AG04450 (cell line): ENCODE measurements at regions not wholly inside any gene's neighbourhood (a gene's known extent, or its start where the extent isn't known, plus 50 kb on each side); places are given as distances from the start of the nearest gene placed in this dataset.

Source experiments
- CTCF ChIA-PET: fragments of 300-600, 350-600 bp; formaldehyde crosslinking; extraction: SDS; loops from one replicate; lab custom pipeline; 2022; ENCODE audit warnings: antibody characterized with exemption, inconsistent platforms; lab: Charles Lee
- POLR2A ChIA-PET: fragments of 350-600 bp; formaldehyde crosslinking; extraction: SDS; loops from one replicate; lab custom pipeline; 2021; ENCODE audit warnings: antibody characterized with exemption, inconsistent platforms; lab: Yijun Ruan, JAX
- DNase-seq: peaks from one replicate; pipeline ENCODE4 v3.0.0-alpha.2; 2011; ENCODE audit warnings: low read depth, low spot score
- H3K27ac ChIP-seq: one replicate; pipeline ENCODE4 v1.5.1; 2012; ENCODE audit warnings: low read depth, low read length, control low read depth
- H3K27me3 ChIP-seq: one replicate; pipeline ENCODE4 v1.6.0; 2012; ENCODE audit warnings: low read length; ENCODE audit not compliant: control insufficient read depth, insufficient read depth
- H3K4me3 ChIP-seq: 2 replicates; pipeline ENCODE4 v1.5.1; 2011; ENCODE audit warnings: mild to moderate bottlenecking, low read depth, low read length, control low read depth
- H3K9me3 ChIP-seq: 2 replicates; pipeline ENCODE4 v1.5.1; 2012; ENCODE audit warnings: low read length; ENCODE audit not compliant: control insufficient read depth, insufficient read depth
- CTCF ChIP-seq: IDR thresholded peaks from 2 replicates; pipeline ENCODE4 v1.5.1; 2011; ENCODE audit warnings: low read depth, low read length, control low read depth, inconsistent platforms

DNA sequence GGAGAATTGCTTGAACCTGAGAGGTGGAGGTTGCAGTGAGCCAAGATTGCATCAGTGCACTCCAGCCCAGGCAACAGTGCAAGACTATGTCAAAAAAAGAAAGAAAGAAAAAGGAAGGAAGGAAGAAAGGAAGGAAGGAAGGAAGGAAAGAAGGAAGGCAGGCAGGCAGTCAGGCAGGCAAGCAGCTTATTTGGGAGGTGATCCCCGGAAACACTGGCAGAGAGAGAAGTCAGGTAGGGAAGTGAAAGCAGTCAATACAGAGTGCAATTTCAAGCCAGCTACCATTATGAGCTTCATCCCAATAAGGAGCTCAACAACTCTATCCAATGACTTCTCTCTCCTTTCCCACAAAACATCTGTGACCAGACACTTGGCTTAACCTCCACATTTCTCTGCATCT is 83.0 kb upstream of the TBC1D3K start:
- H3K27me3 ChIP-seq: peaks cover 13% of the 10 kb centered on the region
- no peak overlapping the region for H3K27ac ChIP-seq
- no peak for TF ChIP-seq CTCF
- H3K4me3 ChIP-seq: no peak overlapping the region
- DNase-seq: no peak
- ChIA-PET CTCF (interaction anchor here (1.1 kb wide), 1 partner anchor 468 kb away, joined by 3 read pairs; no protein-coding TSS in a partner anchor), POLR2A (no interaction called here)
- no peaks in the 10 kb centered on the region for H3K9me3 ChIP-seq

DNA sequence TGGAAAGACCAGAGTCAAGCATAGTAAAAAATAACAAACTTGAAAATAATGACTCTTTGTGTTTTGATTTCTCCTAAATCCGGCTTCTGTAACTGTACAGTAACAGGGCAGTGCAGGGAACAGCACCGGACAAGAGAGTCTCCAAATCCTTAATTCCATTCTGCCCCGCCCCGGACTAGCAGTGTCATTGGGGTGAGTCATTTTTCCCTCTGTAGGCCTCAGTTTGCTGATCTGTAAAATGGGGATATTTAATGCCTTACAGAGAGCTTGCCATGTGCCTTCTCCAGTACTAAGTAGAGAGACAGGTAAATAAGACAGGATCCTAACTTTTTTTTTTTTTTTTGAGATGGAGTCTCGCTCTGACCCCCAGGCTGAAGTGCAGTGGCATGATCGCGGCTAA is 83.6 kb upstream of the TBC1D3K start:
- ChIA-PET POLR2A (no interaction called here), CTCF (interaction anchor here (1.1 kb wide), 1 partner anchor 467 kb away, joined by 3 read pairs; no protein-coding TSS in a partner anchor)
- peaks cover 16% of the 10 kb centered on the region for H3K27me3 ChIP-seq

DNA sequence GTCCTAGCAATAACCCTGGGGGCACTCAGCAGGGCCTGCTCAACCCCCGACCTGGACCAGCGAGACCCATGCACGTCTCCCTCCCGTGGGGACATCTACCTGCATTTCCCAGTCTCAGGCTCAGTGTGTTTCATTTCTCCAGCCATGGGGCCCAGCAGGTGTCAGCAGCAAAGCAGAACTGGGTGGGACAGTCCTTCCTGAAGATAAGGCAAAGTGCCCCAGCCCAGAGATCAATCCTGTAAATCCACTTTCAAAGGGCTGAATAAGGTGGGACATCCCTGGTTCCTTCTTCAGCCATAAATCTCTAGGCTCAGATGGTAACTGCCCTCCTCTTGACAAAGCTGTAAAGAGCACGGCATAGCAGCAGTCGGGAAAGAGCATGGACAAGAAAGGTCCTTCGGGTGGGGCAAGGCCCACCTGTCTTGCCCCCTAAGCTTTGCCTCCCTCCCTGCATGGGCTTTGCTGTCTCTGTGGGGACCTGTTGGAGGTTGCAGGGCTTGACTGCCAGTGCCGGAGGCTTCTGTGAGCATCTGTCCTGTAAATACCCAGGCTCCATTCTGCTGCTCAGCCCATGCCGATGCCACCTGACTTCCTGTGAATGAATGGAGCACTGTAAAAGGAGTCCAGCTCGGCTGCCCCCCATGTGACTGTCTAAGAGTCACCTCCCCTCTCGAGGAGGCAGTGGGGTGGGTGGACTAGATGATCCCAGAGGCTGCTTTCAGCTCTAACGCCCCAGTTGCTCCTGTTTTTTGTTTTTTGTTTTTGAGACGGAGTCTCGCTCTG is 84.8 kb upstream of the TBC1D3K start:
- POLR2A ChIA-PET: no interaction called here
- Histone ChIP-seq H3K9me3 (no peaks in the 10 kb centered on the region), H3K4me3 (no peak overlapping the region), H3K27me3 (peaks cover 18% of the 10 kb centered on the region), H3K27ac (no peak overlapping the region)
- DNase-seq: no peak
- CTCF ChIA-PET: no interaction called here
- TF ChIP-seq CTCF: no peak

More for the DNA sequence above, 83.6 kb upstream of the TBC1D3K start:
- DNase-seq: no peak
- Histone ChIP-seq H3K9me3 (no peaks in the 10 kb centered on the region), H3K4me3 (no peak overlapping the region), H3K27ac (no peak overlapping the region)
- no peak for TF ChIP-seq CTCF

DNA sequence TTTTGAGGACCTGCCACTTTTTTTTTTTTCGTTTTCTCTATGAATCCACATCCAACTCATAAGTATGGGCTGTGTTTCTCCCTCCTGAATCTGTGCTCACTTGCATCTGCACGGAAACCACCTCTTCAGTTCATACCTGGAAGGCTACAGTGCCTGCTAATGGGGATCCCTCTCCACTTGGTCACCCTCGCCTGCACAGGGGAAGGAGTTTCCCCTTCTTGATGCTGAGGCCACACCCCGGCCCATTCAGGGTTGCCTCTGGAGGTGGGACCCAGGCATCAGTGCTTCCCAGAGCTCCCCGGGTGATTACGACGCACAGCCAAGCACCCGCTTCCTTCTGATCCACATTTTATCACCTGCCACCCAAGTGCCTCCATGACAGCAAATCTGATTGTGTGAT is 85.9 kb upstream of the TBC1D3K start:
- ChIA-PET CTCF (no interaction called here), POLR2A (no interaction called here)
- Histone ChIP-seq H3K27me3 (peaks cover 18% of the 10 kb centered on the region), H3K9me3 (no peaks in the 10 kb centered on the region), H3K27ac (no peak overlapping the region), H3K4me3 (no peak overlapping the region)
- no peak for DNase-seq
- TF ChIP-seq CTCF: no peak

- Histone ChIP-seq H3K27ac (no peak overlapping the region), H3K9me3 (no peaks in the 10 kb centered on the region), H3K4me3 (no peak overlapping the region), H3K27me3 (peaks cover 18% of the 10 kb centered on the region)
- POLR2A ChIA-PET: no interaction called here
- CTCF ChIA-PET: interaction anchor here (1.4 kb wide), 1 partner anchor 20 kb away, joined by 7 read pairs; no protein-coding TSS in a partner anchor
- no peak for TF ChIP-seq CTCF
- DNase-seq: no peak
Measured at GRCh38 chr17:37836593-37836992, 87.6 kb upstream of the TBC1D3K start.
